Naive thymus-derived CD4-positive, alpha-beta T cell (primary cell): ENCODE measurements at regions not wholly inside any gene's neighbourhood (a gene's known extent, or its start where the extent isn't known, plus 50 kb on each side); places are given as distances from the start of the nearest gene placed in this dataset.

Source experiments
- ATAC-seq: fragments of 150-1000 bp; cut with Tn5 transposase; 2 replicates; pipeline ENCODE4 v1.10.0; 2021; ENCODE audit warnings: mild to moderate bottlenecking, moderate library complexity
- CTCF ChIA-PET: fragments of 350-600 bp; sonication (Branson Sonifier 250); formaldehyde crosslinking; loops from one replicate; lab custom pipeline; 2021; ENCODE audit warnings: antibody characterized with exemption; lab: Charles Lee
- POLR2A ChIA-PET: fragments of 350-600 bp; sonication (Branson Sonifier 250); formaldehyde crosslinking; loops from one replicate; lab custom pipeline; 2021; ENCODE audit warnings: antibody characterized with exemption, inconsistent platforms; lab: Charles Lee
- DNase-seq, 9 donors: peaks; one replicate each; pipeline versions ENCODE4 v3.0.0 to v3.0.0-alpha.2; 2020 to 2022; ENCODE audit warnings: mixed read lengths in 1 of 9
- H3K27ac ChIP-seq: one replicate; pipeline ENCODE4 v1.7.0; 2013; ENCODE audit warnings: mild to moderate bottlenecking, low read depth, low read length, moderate library complexity
- H3K27me3 ChIP-seq, 2 donors: one replicate each; pipeline ENCODE4 v1.7.0; 2013; ENCODE audit warnings: low read length in 2 of 2, mild to moderate bottlenecking in 2 of 2, moderate library complexity in 2 of 2; ENCODE audit not compliant: control insufficient read depth in 2 of 2, insufficient read depth in 2 of 2
- H3K36me3 ChIP-seq, 3 experiments: 1 replicate in 2 of 3; 2 replicates in 1 of 3; pipeline ENCODE4 v1.7.0; 2013; ENCODE audit warnings: low read length in 3 of 3, mild to moderate bottlenecking in 3 of 3, moderate library complexity in 1 of 3; ENCODE audit not compliant: insufficient read depth in 3 of 3, control insufficient read depth in 2 of 3
- H3K4me1 ChIP-seq, 2 donors: one replicate each; pipeline ENCODE4 v1.7.0; 2013; ENCODE audit warnings: low read length in 2 of 2, mild to moderate bottlenecking in 2 of 2, moderate library complexity in 1 of 2; ENCODE audit not compliant: control insufficient read depth in 2 of 2, insufficient read depth in 2 of 2
- H3K4me3 ChIP-seq: 2 replicates; pipeline ENCODE4 v1.7.0; 2013; ENCODE audit warnings: mild to moderate bottlenecking, low read length
- H3K9me3 ChIP-seq, 3 experiments: 1 replicate in 2 of 3; 2 replicates in 1 of 3; pipeline ENCODE4 v1.7.0; 2013; ENCODE audit warnings: low read length in 3 of 3; ENCODE audit not compliant: control insufficient read depth in 2 of 3
- H3K27ac Mint-ChIP-seq, 9 donors: one replicate each; pipeline ENCODE4 v1.8.0; 2020 to 2022; ENCODE audit warnings: mixed read lengths in 9 of 9, mild to moderate bottlenecking in 8 of 9, moderate library complexity in 5 of 9, inconsistent platforms in 2 of 9
- H3K27me3 Mint-ChIP-seq, 5 donors: one replicate each; pipeline ENCODE4 v1.8.0; 2021 to 2022; ENCODE audit warnings: mixed read lengths in 5 of 5, mild to moderate bottlenecking in 1 of 5
- H3K36me3 Mint-ChIP-seq, 5 donors: one replicate each; pipeline ENCODE4 v1.8.0; 2020 to 2022; ENCODE audit warnings: mixed read lengths in 5 of 5, mild to moderate bottlenecking in 3 of 5, inconsistent platforms in 1 of 5
- H3K4me1 Mint-ChIP-seq, 7 donors: one replicate each; pipeline ENCODE4 v1.8.0; 2020 to 2022; ENCODE audit warnings: mixed read lengths in 7 of 7, mild to moderate bottlenecking in 3 of 7, inconsistent platforms in 1 of 7
- H3K4me3 Mint-ChIP-seq, 10 donors: one replicate each; pipeline ENCODE4 v1.8.0; 2020 to 2022; ENCODE audit warnings: mild to moderate bottlenecking in 10 of 10, mixed read lengths in 10 of 10, moderate library complexity in 6 of 10, inconsistent platforms in 2 of 10
- H3K9me3 Mint-ChIP-seq, 11 donors: one replicate each; pipeline ENCODE4 v1.8.0; 2020 to 2022; ENCODE audit warnings: mixed read lengths in 11 of 11, mild to moderate bottlenecking in 4 of 11, inconsistent platforms in 1 of 11, moderate library complexity in 1 of 11
- intact Hi-C, 2 donors: fragments of 100-400 bp; cut with micrococcal nuclease; formaldehyde crosslinking; loops; one replicate each; pipeline ENCODE4 v1.15.1; 2023

- H3K27me3 Mint-ChIP-seq: peaks cover 0 to 3% (median 0%) of the 10 kb centered on the region in 5 donors
- no peak overlapping the region for H3K4me3 Mint-ChIP-seq
- peaks cover 0 to 25% (median 0%) of the 10 kb centered on the region in 7 donors for H3K4me1 Mint-ChIP-seq
- CTCF ChIA-PET: interaction anchor here (0.9 kb wide), 1 partner anchor 82 kb away, joined by 4 read pairs; no protein-coding TSS in a partner anchor
- POLR2A ChIA-PET: no interaction called here
- ATAC-seq (no peak), DNase-seq (no peak)
- Histone ChIP-seq H3K36me3 (no peaks in the 10 kb centered on the region), H3K9me3 (no peaks in the 10 kb centered on the region), H3K4me3 (no peak overlapping the region), H3K27me3 (no peaks in the 10 kb centered on the region), H3K4me1 (no peaks in the 10 kb centered on the region), H3K27ac (no peak overlapping the region)
- peaks cover 0 to 4% (median 0%) of the 10 kb centered on the region in 11 donors for H3K9me3 Mint-ChIP-seq
- H3K27ac Mint-ChIP-seq: no peak overlapping the region
- intact Hi-C loops: no loop called here
- peaks cover 0 to 5% (median 4%) of the 10 kb centered on the region in 5 donors for H3K36me3 Mint-ChIP-seq
These were observed 76.3 kb upstream of the ID2 start for GRCh38 chr2:8605351-8606065.

GRCh38 chr2:8606226-8606625 lies 75.6 kb upstream of the ID2 start:
- no peak overlapping the region for H3K27ac ChIP-seq
- ChIA-PET CTCF (no interaction called here), POLR2A (no interaction called here)
- H3K4me3 ChIP-seq: no peak overlapping the region
- no peak for DNase-seq
- no peak for ATAC-seq
- peaks cover 0 to 9% (median 5%) of the 10 kb centered on the region in 5 donors for H3K36me3 Mint-ChIP-seq
- H3K9me3 Mint-ChIP-seq: peaks cover 0 to 9% (median 5%) of the 10 kb centered on the region in 11 donors
- intact Hi-C loops: no loop called here
- H3K4me1 Mint-ChIP-seq: peaks cover 0 to 25% (median 0%) of the 10 kb centered on the region in 7 donors
- no peak overlapping the region for H3K27ac Mint-ChIP-seq
- H3K9me3 ChIP-seq: no peaks in the 10 kb centered on the region
- H3K4me3 Mint-ChIP-seq: no peak overlapping the region
- H3K27me3 Mint-ChIP-seq: peaks cover 0 to 2% (median 0%) of the 10 kb centered on the region in 5 donors
- H3K4me1 ChIP-seq: no peaks in the 10 kb centered on the region
- no peaks in the 10 kb centered on the region for H3K36me3 ChIP-seq
- H3K27me3 ChIP-seq: no peaks in the 10 kb centered on the region

GRCh38 chr2:8606649-8607550 lies 75.0 kb upstream of the ID2 start:
- no peaks in the 10 kb centered on the region for H3K36me3 ChIP-seq
- Mint-ChIP-seq H3K4me3 (no peak overlapping the region), H3K4me1 (peaks cover 0 to 25% (median 0%) of the 10 kb centered on the region in 7 donors), H3K27ac (no peak overlapping the region), H3K36me3 (peaks cover 0 to 11% (median 5%) of the 10 kb centered on the region in 5 donors), H3K9me3 (peaks cover 0 to 9% (median 5%) of the 10 kb centered on the region in 11 donors), H3K27me3 (peaks cover 0 to under 1% (median 0%) of the 10 kb centered on the region in 5 donors)
- intact Hi-C loops: no loop called here
- no peak overlapping the region for H3K27ac ChIP-seq
- no peaks in the 10 kb centered on the region for H3K27me3 ChIP-seq
- no peak for ATAC-seq
- no peaks in the 10 kb centered on the region for H3K4me1 ChIP-seq
- CTCF ChIA-PET: no interaction called here
- POLR2A ChIA-PET: no interaction called here
- no peak for DNase-seq
- no peak overlapping the region for H3K4me3 ChIP-seq
- no peaks in the 10 kb centered on the region for H3K9me3 ChIP-seq

GRCh38 chr2:8607606-8608005 lies 74.2 kb upstream of the ID2 start:
- Histone ChIP-seq H3K4me1 (no peaks in the 10 kb centered on the region), H3K27ac (no peak overlapping the region), H3K27me3 (no peaks in the 10 kb centered on the region), H3K9me3 (no peaks in the 10 kb centered on the region), H3K36me3 (no peaks in the 10 kb centered on the region), H3K4me3 (no peak overlapping the region)
- DNase-seq (no peak), ATAC-seq (no peak)
- peaks cover 0 to 11% (median 5%) of the 10 kb centered on the region in 5 donors for H3K36me3 Mint-ChIP-seq
- peaks cover 0 to 2% (median 0%) of the 10 kb centered on the region in 5 donors for H3K27me3 Mint-ChIP-seq
- ChIA-PET CTCF (no interaction called here), POLR2A (no interaction called here)
- H3K27ac Mint-ChIP-seq: no peak overlapping the region
- peaks cover 0 to 9% (median 5%) of the 10 kb centered on the region in 11 donors for H3K9me3 Mint-ChIP-seq
- H3K4me3 Mint-ChIP-seq: no peak overlapping the region
- intact Hi-C loops: loop anchor here in 1 of 2 donors (2.0 kb wide), 1 partner anchor 77 kb away; no protein-coding TSS in a partner anchor
- H3K4me1 Mint-ChIP-seq: peaks cover 0 to 25% (median under 1%) of the 10 kb centered on the region in 7 donors

GRCh38 chr2:8608411-8608954 lies 73.4 kb upstream of the ID2 start:
- peaks cover 0 to 2% (median 0%) of the 10 kb centered on the region in 5 donors for H3K27me3 Mint-ChIP-seq
- peak overlapping the region in 1 of 10 donors; percentile 47 for H3K4me3 Mint-ChIP-seq
- POLR2A ChIA-PET: no interaction called here
- peak overlapping the region in 1 of 9 donors; percentile 54 for H3K27ac Mint-ChIP-seq
- Histone ChIP-seq H3K4me1 (no peaks in the 10 kb centered on the region), H3K9me3 (no peaks in the 10 kb centered on the region), H3K27ac (no peak overlapping the region), H3K27me3 (no peaks in the 10 kb centered on the region), H3K4me3 (no peak overlapping the region), H3K36me3 (no peaks in the 10 kb centered on the region)
- H3K4me1 Mint-ChIP-seq: peaks cover 0 to 29% (median 4%) of the 10 kb centered on the region in 7 donors
- DNase-seq: no peak
- peak; percentile 72 for ATAC-seq
- peaks cover 0 to 13% (median 5%) of the 10 kb centered on the region in 5 donors for H3K36me3 Mint-ChIP-seq
- intact Hi-C loops: loop anchor here in 1 of 2 donors (2.0 kb wide), 1 partner anchor 76 kb away; no protein-coding TSS in a partner anchor
- CTCF ChIA-PET: no interaction called here
- H3K9me3 Mint-ChIP-seq: peaks cover 0 to 10% (median 5%) of the 10 kb centered on the region in 11 donors

- ATAC-seq (no peak), DNase-seq (no peak)
- Mint-ChIP-seq H3K36me3 (peaks cover 0 to 13% (median 5%) of the 10 kb centered on the region in 5 donors), H3K4me3 (peak overlapping the region in 1 of 10 donors; percentile 47), H3K4me1 (peaks cover 0 to 29% (median 4%) of the 10 kb centered on the region in 7 donors), H3K9me3 (peaks cover 0 to 12% (median 5%) of the 10 kb centered on the region in 11 donors), H3K27me3 (peaks cover 0 to 6% (median 0%) of the 10 kb centered on the region in 5 donors), H3K27ac (no peak overlapping the region)
- POLR2A ChIA-PET: no interaction called here
- Histone ChIP-seq H3K4me3 (no peak overlapping the region), H3K4me1 (no peaks in the 10 kb centered on the region), H3K9me3 (no peaks in the 10 kb centered on the region), H3K36me3 (no peaks in the 10 kb centered on the region), H3K27me3 (no peaks in the 10 kb centered on the region), H3K27ac (no peak overlapping the region)
- CTCF ChIA-PET: no interaction called here
- intact Hi-C loops: loop anchor here in 1 of 2 donors (2.0 kb wide), 1 partner anchor 75 kb away; no protein-coding TSS in a partner anchor
These were observed 72.5 kb upstream of the ID2 start for GRCh38 chr2:8609357-8609811.
